AG09319 (cell line): ENCODE measurements at regions not wholly inside any gene's neighbourhood (a gene's known extent, or its start where the extent isn't known, plus 50 kb on each side); places are given as distances from the start of the nearest gene placed in this dataset.

Experiments
- DNase-seq: peaks from one replicate; pipeline ENCODE4 v3.0.0-alpha.2; 2010; ENCODE audit warnings: low read depth; ENCODE audit errors: extremely low read depth
- CTCF ChIP-seq: IDR thresholded peaks from 2 replicates; pipeline ENCODE4 v1.5.1; 2011; ENCODE audit warnings: low read depth, mild to moderate bottlenecking, inconsistent platforms, low read length, moderate library complexity

- DNase-seq, result no peak
- TF ChIP-seq CTCF, result no peak
Measured at GRCh38 chr9:89956331-89956730, 351.5 kb downstream of the GADD45G start.

- DNase-seq, result no peak
- TF ChIP-seq CTCF, result no peak
Measured at GRCh38 chr9:89956907-89957306, 352.1 kb downstream of the GADD45G start.

- TF ChIP-seq CTCF, result no peak
- no peak for DNase-seq
Measured at GRCh38 chr9:89958086-89958485, 353.3 kb downstream of the GADD45G start.

- DNase-seq, result no peak
- TF ChIP-seq CTCF, result no peak
Measured at GRCh38 chr9:89961616-89962341, 357.0 kb downstream of the GADD45G start.

- no peak for TF ChIP-seq CTCF
- DNase-seq, result no peak
Measured at GRCh38 chr9:89963280-89963679, 358.5 kb downstream of the GADD45G start.

GRCh38 chr9:89967527-89967926 lies 362.7 kb downstream of the GADD45G start:
- no peak for DNase-seq
- TF ChIP-seq CTCF, result no peak

- DNase-seq, result no peak
- no peak for TF ChIP-seq CTCF
Measured at GRCh38 chr9:89969156-89969675, 364.4 kb downstream of the GADD45G start.
